ENCODE measurements at regions not wholly inside any gene's neighbourhood (a gene's known extent, or its start where the extent isn't known, plus 50 kb on each side); places are given as distances from the start of the nearest gene placed in this dataset.
"Not testable (repeated sequence)": the region's sequence is repeated elsewhere in the genome, so short reads cannot be mapped to it uniquely, and the experiment has no call there.

DNA sequence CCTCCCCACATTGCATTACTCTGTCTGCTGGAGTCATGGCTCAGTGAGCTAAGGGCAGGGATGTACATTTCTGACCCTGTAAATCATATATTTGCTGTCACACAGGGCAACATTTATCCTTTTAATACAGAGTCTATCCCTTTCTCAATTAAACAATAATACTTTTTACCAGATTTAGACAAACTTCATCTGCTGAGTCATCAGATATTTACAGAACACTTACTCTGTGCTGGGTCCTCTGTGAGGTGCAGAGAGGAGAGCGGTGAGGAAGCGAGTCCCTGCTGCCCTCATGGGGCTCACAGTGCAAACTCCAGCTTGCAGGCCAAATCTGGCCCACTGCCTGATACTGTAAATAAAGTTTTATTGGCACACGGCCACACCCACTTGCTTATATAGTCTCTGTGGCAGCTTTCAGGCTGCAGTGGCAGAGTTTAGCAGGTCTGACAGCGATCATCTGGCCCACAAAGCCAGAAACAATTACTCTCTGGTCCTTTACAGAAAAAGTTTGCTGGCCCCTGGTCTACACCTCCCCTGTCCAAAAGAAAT is 144.5 kb downstream of the CDH26 start:
- DNase-seq (no peak), ATAC-seq (peak in 1 of 4 donors; percentile 36)
- H3K4me1 ChIP-seq: peaks cover 3% of the 10 kb centered on the region
- intact Hi-C loops (cut with DNase I): no loop called here
- 95 to 98% (median 98%) methylated on average over 4 of the region's 4 CpGs for WGBS, 3 donors
- no peak overlapping the region for H3K27ac ChIP-seq
- TF ChIP-seq, protein P1, sequence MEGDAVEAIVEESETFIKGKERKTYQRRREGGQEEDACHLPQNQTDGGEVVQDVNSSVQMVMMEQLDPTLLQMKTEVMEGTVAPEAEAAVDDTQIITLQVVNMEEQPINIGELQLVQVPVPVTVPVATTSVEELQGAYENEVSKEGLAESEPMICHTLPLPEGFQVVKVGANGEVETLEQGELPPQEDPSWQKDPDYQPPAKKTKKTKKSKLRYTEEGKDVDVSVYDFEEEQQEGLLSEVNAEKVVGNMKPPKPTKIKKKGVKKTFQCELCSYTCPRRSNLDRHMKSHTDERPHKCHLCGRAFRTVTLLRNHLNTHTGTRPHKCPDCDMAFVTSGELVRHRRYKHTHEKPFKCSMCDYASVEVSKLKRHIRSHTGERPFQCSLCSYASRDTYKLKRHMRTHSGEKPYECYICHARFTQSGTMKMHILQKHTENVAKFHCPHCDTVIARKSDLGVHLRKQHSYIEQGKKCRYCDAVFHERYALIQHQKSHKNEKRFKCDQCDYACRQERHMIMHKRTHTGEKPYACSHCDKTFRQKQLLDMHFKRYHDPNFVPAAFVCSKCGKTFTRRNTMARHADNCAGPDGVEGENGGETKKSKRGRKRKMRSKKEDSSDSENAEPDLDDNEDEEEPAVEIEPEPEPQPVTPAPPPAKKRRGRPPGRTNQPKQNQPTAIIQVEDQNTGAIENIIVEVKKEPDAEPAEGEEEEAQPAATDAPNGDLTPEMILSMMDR (IDR thresholded peaks at IDR 0.05): no peak
- no peak overlapping the region for H3K4me3 ChIP-seq
- no peaks in the 10 kb centered on the region for H3K36me3 ChIP-seq (ENCODE audit: insufficient read depth in 1 of 2, low read depth in 1 of 2)
- no peaks in the 10 kb centered on the region for H3K9me3 ChIP-seq
- no peaks in the 10 kb centered on the region for H3K27me3 ChIP-seq (ENCODE audit: insufficient read depth in 3 of 3, low read length in 2 of 3)

- intact Hi-C loops (cut with DNase I): no loop called here
- Histone ChIP-seq H3K4me3 (no peak overlapping the region), H3K4me1 (peaks cover 3% of the 10 kb centered on the region), H3K27me3 (ENCODE audit: insufficient read depth in 3 of 3, low read length in 2 of 3) (no peaks in the 10 kb centered on the region), H3K27ac (no peak overlapping the region), H3K36me3 (ENCODE audit: insufficient read depth in 1 of 2, low read depth in 1 of 2) (no peaks in the 10 kb centered on the region), H3K9me3 (no peaks in the 10 kb centered on the region)
- ATAC-seq (peak in 2 of 4 donors; percentile 60 to 61), DNase-seq (no peak)
- 56 to 64% (median 57%) methylated on average over 10 of the region's 10 CpGs for WGBS, 3 donors
- TF ChIP-seq, protein P1 (IDR thresholded peaks at IDR 0.05): no peak
Observed at GRCh38 chr20:60104993-60105803, 147.0 kb downstream of the CDH26 start.

GRCh38 chr20:60106186-60106585 is 148.0 kb downstream of the CDH26 start:
- ATAC-seq; H3K27me3 ChIP-seq (ENCODE audit: insufficient read depth in 3 of 3, low read length in 2 of 3); H3K4me3 ChIP-seq; H3K36me3 ChIP-seq (ENCODE audit: insufficient read depth in 1 of 2, low read depth in 1 of 2); DNase-seq; H3K4me1 ChIP-seq; H3K9me3 ChIP-seq; intact Hi-C loops (cut with DNase I); H3K27ac ChIP-seq: not testable (repeated sequence)
- WGBS, 3 donors: 86 to 91% (median 90%) methylated on average over 8 of the region's 8 CpGs

DNA sequence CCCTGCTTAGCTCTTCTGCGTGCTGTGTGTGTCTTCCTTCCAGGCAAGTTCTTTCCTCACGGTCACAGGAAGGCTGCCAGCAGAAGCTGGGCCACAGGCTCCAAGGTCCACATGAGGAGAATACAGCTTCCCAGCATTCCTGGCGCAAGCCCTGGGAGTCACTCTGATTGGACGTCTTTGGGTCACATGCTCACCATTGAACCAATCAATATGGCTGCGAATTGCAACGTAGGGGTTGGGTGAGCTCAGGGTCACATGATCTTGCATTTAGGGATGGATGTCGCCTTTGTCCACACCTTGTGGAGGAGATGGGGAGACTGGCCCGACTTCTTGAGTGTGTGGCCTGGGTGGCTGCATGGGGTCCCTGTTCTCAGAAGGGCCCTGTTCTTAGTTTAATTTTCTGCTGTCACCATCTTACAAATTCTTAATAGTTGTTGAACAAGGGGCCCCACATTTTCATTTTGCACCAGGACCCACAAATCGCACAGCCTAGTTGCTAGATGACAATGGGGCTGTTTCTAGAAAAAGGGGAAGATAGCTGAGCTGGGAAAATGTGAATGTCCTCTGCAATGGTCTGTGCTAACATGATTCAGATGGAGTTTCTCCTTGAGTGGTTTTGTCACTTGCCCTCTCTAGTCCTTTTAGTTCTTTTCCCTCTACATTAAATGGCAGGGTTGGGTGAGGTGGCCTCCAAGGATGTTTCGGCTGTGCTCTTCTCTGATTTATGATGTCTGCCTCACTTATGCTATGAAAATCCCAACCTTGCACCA is 149.6 kb downstream of the CDH26 start:
- no peak for DNase-seq
- WGBS, 3 donors: 65 to 83% (median 67%) methylated on average over 10 of the region's 10 CpGs
- no peak for ATAC-seq
- no peaks in the 10 kb centered on the region for H3K9me3 ChIP-seq
- no peak overlapping the region for H3K27ac ChIP-seq
- H3K36me3 ChIP-seq (ENCODE audit: insufficient read depth in 1 of 2, low read depth in 1 of 2): no peaks in the 10 kb centered on the region
- TF ChIP-seq, protein P1 (IDR thresholded peaks at IDR 0.05): no peak
- peaks cover 3% of the 10 kb centered on the region for H3K4me1 ChIP-seq
- intact Hi-C loops (cut with DNase I): no loop called here
- no peak overlapping the region for H3K4me3 ChIP-seq
- H3K27me3 ChIP-seq (ENCODE audit: insufficient read depth in 3 of 3, low read length in 2 of 3): no peaks in the 10 kb centered on the region

- intact Hi-C loops (cut with DNase I): no loop called here
- Histone ChIP-seq H3K4me3 (no peak overlapping the region), H3K27ac (no peak overlapping the region), H3K9me3 (no peaks in the 10 kb centered on the region), H3K27me3 (ENCODE audit: insufficient read depth in 3 of 3, low read length in 2 of 3) (no peaks in the 10 kb centered on the region), H3K4me1 (peaks cover 3% of the 10 kb centered on the region), H3K36me3 (ENCODE audit: insufficient read depth in 1 of 2, low read depth in 1 of 2) (no peaks in the 10 kb centered on the region)
- ATAC-seq (peak in 1 of 4 donors; percentile 51), DNase-seq (no peak)
- WGBS, 3 donors: 70 to 77% (median 74%) methylated on average over 5 of the region's 5 CpGs
- TF ChIP-seq, protein P1 (IDR thresholded peaks at IDR 0.05): no peak
Observed at GRCh38 chr20:60108397-60108796, 150.2 kb downstream of the CDH26 start.
